Activated CD4-positive, alpha-beta memory T cell treated with anti-CD3 and anti-CD28 coated beads, Interleukin-2, amount 10 ng/mL, durations not matched to agents 7 days and 5 days (primary cell): ENCODE measurements at regions not wholly inside any gene's neighbourhood (a gene's known extent, or its start where the extent isn't known, plus 50 kb on each side); places are given as distances from the start of the nearest gene placed in this dataset.

Source experiments
- CTCF ChIA-PET: fragments of 350-600 bp; sonication (Branson Sonifier 250); formaldehyde crosslinking; loops from one replicate; lab custom pipeline; 2021; ENCODE audit warnings: antibody characterized with exemption, inconsistent platforms; lab: Charles Lee
- POLR2A ChIA-PET: fragments of 350-600 bp; sonication (Branson Sonifier 250); formaldehyde crosslinking; loops from one replicate; lab custom pipeline; 2021; ENCODE audit warnings: antibody characterized with exemption; lab: Charles Lee
- DNase-seq: peaks from one replicate; pipeline ENCODE4 v3.0.0-alpha.2; 2020
- H3K27ac Mint-ChIP-seq: one replicate; pipeline ENCODE4 v1.8.0; 2021; ENCODE audit warnings: mild to moderate bottlenecking, mixed read lengths
- H3K27me3 Mint-ChIP-seq: one replicate; pipeline ENCODE4 v1.8.0; 2021; ENCODE audit warnings: mixed read lengths
- H3K36me3 Mint-ChIP-seq: one replicate; pipeline ENCODE4 v1.8.0; 2021; ENCODE audit warnings: low read depth, mixed read lengths
- H3K4me1 Mint-ChIP-seq: one replicate; pipeline ENCODE4 v1.8.0; 2021; ENCODE audit warnings: mixed read lengths
- H3K4me3 Mint-ChIP-seq: one replicate; pipeline ENCODE4 v1.8.0; 2021; ENCODE audit warnings: mild to moderate bottlenecking, mixed read lengths
- H3K9me3 Mint-ChIP-seq: one replicate; pipeline ENCODE4 v1.8.0; 2021; ENCODE audit warnings: mixed read lengths

DNA sequence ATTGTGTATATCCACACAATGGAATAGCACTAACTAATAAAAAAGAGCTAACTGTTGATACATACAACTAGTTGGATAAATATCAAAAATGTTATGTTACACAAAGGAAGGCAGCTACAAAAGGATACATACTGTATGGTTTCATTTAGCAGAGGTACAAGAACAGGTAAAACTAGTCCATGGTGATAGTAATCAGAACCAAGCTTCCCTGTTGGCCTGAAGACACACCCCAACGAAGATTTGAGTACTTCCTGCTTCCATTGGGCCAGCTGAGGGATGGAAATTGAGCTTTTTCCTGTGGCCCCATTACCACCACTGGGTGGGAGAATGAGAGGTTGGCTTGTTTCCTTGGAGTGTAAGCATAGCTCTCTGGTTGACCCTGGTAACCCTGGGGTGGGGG is 117.3 kb upstream of the CADPS start:
- peaks cover 17% of the 10 kb centered on the region for H3K9me3 Mint-ChIP-seq
- DNase-seq: no peak
- H3K4me3 Mint-ChIP-seq: no peak overlapping the region
- POLR2A ChIA-PET: no interaction called here
- H3K27me3 Mint-ChIP-seq: no peaks in the 10 kb centered on the region
- H3K36me3 Mint-ChIP-seq: no peaks in the 10 kb centered on the region
- CTCF ChIA-PET: no interaction called here
- H3K27ac Mint-ChIP-seq: no peak overlapping the region
- no peaks in the 10 kb centered on the region for H3K4me1 Mint-ChIP-seq

DNA sequence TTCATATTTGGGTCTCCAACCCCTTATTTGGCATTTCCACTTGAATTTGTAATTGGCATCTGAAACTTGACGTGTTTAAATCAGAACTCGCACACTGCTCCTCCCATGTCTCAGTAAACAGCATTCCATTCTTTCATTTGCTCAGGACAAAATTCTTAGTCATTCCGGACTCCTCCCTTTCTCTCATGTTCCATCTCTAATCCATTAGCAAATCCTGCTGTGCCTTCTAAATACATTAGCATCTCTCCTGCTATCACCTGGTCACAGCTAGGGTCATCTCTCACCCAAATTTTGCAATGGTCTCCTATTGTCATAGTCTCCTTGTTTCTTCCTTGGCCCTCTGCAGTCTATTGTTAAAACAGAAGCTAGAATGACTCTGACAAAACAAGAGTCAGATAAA is 119.9 kb upstream of the CADPS start:
- H3K9me3 Mint-ChIP-seq: peaks cover 17% of the 10 kb centered on the region
- H3K4me3 Mint-ChIP-seq: no peak overlapping the region
- H3K4me1 Mint-ChIP-seq: no peaks in the 10 kb centered on the region
- DNase-seq: no peak
- no peaks in the 10 kb centered on the region for H3K27me3 Mint-ChIP-seq
- POLR2A ChIA-PET: no interaction called here
- no peak overlapping the region for H3K27ac Mint-ChIP-seq
- CTCF ChIA-PET: no interaction called here
- no peaks in the 10 kb centered on the region for H3K36me3 Mint-ChIP-seq

DNA sequence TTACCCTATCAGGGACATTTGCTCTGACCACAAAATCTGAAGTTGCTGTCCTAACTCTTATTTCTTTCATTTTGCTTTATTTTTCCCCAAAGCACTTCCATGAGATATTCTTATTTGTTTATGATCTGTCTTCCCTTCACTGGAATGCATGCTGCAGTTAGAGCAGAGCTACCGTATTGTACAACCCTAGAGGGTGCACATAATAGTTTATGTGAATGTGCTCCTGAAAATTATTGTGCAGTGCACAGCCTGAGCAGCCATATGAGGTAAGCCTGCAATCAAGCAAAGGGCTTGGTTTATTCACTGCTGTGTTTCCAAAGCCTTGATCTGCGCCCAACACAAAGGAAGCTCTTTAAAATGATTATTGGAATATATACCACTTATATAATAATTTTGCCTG is 120.3 kb upstream of the CADPS start:
- H3K27me3 Mint-ChIP-seq: no peaks in the 10 kb centered on the region
- POLR2A ChIA-PET: no interaction called here
- H3K9me3 Mint-ChIP-seq: peaks cover 14% of the 10 kb centered on the region
- no peak for DNase-seq
- H3K4me3 Mint-ChIP-seq: no peak overlapping the region
- no peaks in the 10 kb centered on the region for H3K36me3 Mint-ChIP-seq
- no peak overlapping the region for H3K27ac Mint-ChIP-seq
- CTCF ChIA-PET: no interaction called here
- no peaks in the 10 kb centered on the region for H3K4me1 Mint-ChIP-seq

DNA sequence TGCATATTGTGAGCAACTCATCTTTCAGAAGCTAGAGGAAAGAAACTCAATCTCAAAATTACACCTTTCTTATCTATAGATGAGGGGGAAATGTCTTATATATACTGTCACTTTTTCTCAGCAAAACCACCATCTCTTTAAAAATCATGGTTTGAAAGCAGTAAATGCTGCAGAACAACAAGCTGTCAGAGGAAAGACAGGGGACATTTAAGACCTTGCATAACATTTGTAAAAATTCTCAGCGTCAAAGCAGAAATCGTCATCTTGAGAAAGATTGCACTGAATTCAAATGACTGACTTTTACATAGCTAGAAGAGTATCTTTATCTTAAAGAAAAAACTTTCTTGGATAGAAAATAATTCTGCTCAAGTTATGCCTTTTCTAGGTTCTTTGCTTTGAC is 122.2 kb upstream of the CADPS start:
- Mint-ChIP-seq H3K4me3 (no peak overlapping the region), H3K27me3 (no peaks in the 10 kb centered on the region), H3K4me1 (no peaks in the 10 kb centered on the region), H3K9me3 (peaks cover 11% of the 10 kb centered on the region), H3K27ac (no peak overlapping the region), H3K36me3 (no peaks in the 10 kb centered on the region)
- ChIA-PET POLR2A (no interaction called here), CTCF (no interaction called here)
- DNase-seq: no peak

DNA sequence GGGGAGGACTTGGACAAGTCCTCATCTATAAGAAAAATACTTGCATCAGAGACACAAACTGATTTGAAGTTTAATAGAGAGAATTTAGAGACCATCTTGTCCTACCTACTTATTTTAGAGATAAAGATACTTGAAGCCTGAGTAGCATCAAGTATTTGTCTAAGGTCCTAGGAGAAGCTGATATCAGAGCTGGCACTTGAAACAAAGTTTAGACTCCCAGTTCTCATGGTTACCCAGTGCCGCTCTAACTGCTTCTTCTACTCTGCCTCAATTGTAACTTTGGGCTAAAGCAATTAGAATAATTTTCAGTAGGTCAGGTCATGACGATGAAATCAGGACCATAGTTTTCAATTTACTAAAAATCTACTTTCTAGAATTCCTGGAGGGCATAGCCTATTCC is 123.9 kb upstream of the CADPS start:
- CTCF ChIA-PET: no interaction called here

DNA sequence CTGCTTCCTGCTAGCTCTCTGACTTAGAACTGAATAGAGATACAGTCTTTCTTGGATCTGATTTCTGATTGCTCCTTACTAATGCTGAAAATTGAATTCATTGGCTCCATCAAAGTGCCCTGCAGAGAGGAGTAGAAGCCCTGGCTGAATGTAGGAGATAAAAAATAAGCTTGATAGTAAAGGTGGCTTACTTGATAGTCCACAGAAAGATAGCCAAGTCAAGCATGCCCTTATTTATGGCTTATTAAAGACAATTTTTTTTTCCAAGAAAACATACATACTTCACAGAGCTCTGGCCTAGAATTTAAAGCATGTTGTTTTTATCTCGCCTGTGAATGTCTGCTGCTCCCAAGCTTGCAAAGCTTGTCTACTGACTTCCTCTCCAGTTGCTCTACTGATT is 124.6 kb upstream of the CADPS start:
- H3K4me1 Mint-ChIP-seq: no peaks in the 10 kb centered on the region
- DNase-seq: no peak
- no peak overlapping the region for H3K4me3 Mint-ChIP-seq
- no peaks in the 10 kb centered on the region for H3K27me3 Mint-ChIP-seq
- H3K36me3 Mint-ChIP-seq: no peaks in the 10 kb centered on the region
- H3K9me3 Mint-ChIP-seq: peaks cover 14% of the 10 kb centered on the region
- POLR2A ChIA-PET: no interaction called here
- CTCF ChIA-PET: no interaction called here
- no peak overlapping the region for H3K27ac Mint-ChIP-seq

More for the DNA sequence above, 123.9 kb upstream of the CADPS start:
- DNase-seq: no peak
- peaks cover 14% of the 10 kb centered on the region for H3K9me3 Mint-ChIP-seq
- H3K27ac Mint-ChIP-seq: no peak overlapping the region
- no peaks in the 10 kb centered on the region for H3K36me3 Mint-ChIP-seq
- no peaks in the 10 kb centered on the region for H3K4me1 Mint-ChIP-seq
- POLR2A ChIA-PET: no interaction called here
- H3K27me3 Mint-ChIP-seq: no peaks in the 10 kb centered on the region
- no peak overlapping the region for H3K4me3 Mint-ChIP-seq

DNA sequence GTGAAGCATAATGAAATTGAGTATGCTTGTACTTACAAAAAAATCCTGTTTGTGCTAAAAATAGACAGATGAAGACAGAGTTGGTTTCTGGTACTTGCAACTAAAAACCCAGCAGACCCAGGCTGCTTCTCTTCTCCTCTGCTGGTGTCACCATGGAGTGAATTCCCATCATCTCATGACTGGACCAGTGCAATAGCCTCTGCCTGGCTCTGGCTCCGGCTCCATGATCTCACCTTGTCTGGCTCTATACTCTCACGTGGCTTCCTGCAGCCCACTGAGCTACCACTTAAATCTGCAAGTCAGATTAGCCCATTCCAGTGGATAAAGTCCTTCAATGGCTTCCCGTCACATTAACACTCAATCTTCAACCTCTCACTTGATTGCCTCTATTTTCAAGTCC is 129.2 kb upstream of the CADPS start:
- CTCF ChIA-PET: no interaction called here
- no peak for DNase-seq
- Mint-ChIP-seq H3K9me3 (peaks cover 3% of the 10 kb centered on the region), H3K4me1 (no peaks in the 10 kb centered on the region), H3K27me3 (no peaks in the 10 kb centered on the region), H3K4me3 (no peak overlapping the region), H3K27ac (no peak overlapping the region), H3K36me3 (no peaks in the 10 kb centered on the region)
- POLR2A ChIA-PET: no interaction called here

DNA sequence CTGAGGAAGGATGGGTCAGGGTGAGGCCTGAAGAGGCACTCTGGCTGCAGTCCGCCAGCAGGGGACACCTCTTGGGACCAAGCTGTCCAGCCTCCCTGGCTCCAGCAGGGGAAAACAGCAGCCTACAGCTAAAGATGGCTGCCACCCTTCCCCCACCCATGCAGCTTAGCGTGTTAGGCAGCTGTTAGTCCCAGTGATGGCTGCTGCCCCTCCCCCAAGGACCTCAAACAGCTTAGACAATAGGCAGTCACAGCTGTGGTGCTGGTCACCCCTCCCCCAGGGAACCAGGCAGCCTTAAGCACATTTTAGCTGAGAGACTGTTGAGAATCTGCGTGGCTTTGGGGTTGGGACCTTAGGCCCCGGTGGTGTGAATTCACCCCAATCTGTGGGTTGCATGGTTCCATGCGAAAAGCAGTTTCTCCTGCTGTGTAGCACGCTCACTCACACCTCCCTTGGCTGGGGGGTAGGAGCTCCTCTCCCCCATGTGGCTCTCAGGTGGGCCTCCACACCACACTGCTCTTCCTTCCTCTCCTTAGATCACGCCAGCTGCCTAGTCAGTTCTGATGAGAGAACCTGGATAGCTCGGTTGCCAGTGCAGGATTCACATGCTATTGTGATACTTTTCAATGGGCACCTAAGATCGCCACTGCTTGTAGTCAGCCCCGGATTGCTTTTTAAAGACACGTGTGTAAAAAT is 140.5 kb upstream of the CADPS start:
- DNase-seq: no peak
- H3K27ac Mint-ChIP-seq: no peak overlapping the region
- no peak overlapping the region for H3K4me3 Mint-ChIP-seq
- no peaks in the 10 kb centered on the region for H3K27me3 Mint-ChIP-seq
- H3K4me1 Mint-ChIP-seq: no peaks in the 10 kb centered on the region
- CTCF ChIA-PET: no interaction called here
- peaks cover 2% of the 10 kb centered on the region for H3K9me3 Mint-ChIP-seq
- POLR2A ChIA-PET: no interaction called here
- no peaks in the 10 kb centered on the region for H3K36me3 Mint-ChIP-seq

DNA sequence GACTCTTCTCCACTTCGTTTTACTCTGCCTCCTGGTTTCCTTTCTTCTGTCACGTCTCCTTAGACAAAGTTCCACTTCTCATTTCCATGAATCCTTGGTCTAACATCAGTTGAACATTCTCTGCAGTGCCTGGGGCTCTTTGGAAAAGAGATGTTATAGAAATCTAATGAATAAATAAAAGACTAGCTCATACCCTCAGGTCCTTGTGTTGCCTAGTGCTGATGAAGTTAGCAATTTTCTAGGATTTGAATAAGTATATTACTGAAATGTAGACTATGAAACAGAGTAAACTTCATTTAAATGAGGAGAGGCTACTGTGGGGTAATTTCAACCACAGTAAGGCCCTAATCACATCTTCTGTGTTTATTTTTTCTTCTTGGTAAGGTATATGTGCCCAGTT is 146.9 kb upstream of the CADPS start:
- Mint-ChIP-seq H3K9me3 (no peaks in the 10 kb centered on the region), H3K36me3 (no peaks in the 10 kb centered on the region), H3K27ac (no peak overlapping the region), H3K4me1 (no peaks in the 10 kb centered on the region), H3K27me3 (no peaks in the 10 kb centered on the region), H3K4me3 (no peak overlapping the region)
- ChIA-PET CTCF (no interaction called here), POLR2A (no interaction called here)
- DNase-seq: no peak

DNA sequence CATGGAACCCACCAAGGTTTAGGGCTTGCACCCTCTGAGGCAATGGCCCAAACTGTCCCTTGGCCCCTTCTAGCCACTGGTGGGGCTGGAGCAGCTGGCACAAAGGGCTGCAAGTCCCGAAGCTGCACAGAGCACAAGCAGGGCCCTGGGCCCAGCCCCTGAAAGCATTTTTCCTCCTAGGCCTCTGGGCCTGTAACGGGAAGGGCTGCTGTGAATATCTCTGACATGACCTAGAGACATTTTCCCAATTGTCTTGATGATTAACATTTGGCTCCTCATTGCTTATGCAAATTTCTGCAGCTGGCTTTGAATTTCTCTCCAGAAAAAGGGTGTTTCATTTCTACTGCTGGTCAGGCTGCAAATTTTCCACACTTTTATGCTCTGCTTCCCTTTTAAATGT is 151.5 kb upstream of the CADPS start:
- Mint-ChIP-seq H3K27me3 (no peaks in the 10 kb centered on the region), H3K4me1 (no peaks in the 10 kb centered on the region), H3K36me3 (no peaks in the 10 kb centered on the region), H3K27ac (no peak overlapping the region), H3K4me3 (no peak overlapping the region), H3K9me3 (no peaks in the 10 kb centered on the region)
- CTCF ChIA-PET: no interaction called here
- POLR2A ChIA-PET: no interaction called here
- no peak for DNase-seq

DNA sequence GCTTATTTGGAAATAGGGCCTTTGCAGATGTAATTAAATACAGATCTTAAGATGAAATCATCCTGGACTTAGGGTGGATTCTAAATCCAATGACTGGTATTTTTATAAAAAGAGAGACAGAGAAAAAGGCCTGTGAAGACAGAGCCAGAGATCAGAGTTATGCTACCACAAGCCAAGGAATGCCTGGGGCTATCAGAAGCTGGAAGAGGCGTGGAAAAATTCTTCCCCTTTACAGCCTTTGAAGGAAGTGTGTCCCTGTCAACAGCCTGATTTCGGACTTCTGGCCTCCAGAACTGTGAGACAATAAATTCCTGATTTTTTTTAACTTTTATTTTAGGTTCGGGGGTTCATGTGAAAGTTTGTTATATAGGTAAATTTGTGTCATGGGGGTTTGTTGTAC is 154.1 kb upstream of the CADPS start:
- ChIA-PET CTCF (no interaction called here), POLR2A (no interaction called here)
- H3K27ac Mint-ChIP-seq: no peak overlapping the region
- no peaks in the 10 kb centered on the region for H3K4me1 Mint-ChIP-seq
- no peaks in the 10 kb centered on the region for H3K36me3 Mint-ChIP-seq
- DNase-seq: no peak
- H3K27me3 Mint-ChIP-seq: no peaks in the 10 kb centered on the region
- H3K9me3 Mint-ChIP-seq: no peaks in the 10 kb centered on the region
- H3K4me3 Mint-ChIP-seq: no peak overlapping the region

DNA sequence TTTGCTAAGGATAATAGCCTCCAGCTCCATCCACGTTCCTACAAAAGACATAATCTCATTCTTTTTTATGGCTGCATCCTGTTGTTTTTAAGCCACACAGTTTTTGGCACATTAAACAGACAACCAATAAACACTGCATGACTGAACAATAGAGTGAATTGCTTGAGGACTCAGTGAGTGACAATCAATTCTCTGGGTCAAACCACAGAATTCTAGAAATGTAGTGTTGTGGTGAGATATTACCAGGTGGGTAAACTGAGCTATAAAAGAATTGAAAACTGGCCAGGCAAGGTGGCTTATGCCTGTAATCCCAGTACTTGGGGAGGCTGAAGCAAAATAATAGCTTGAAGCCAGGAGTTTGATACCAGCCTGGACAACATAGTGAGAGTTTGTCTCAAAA is 154.7 kb upstream of the CADPS start:
- ChIA-PET POLR2A (no interaction called here), CTCF (no interaction called here)
- H3K9me3 Mint-ChIP-seq: no peaks in the 10 kb centered on the region
- H3K36me3 Mint-ChIP-seq: no peaks in the 10 kb centered on the region
- H3K4me1 Mint-ChIP-seq: no peaks in the 10 kb centered on the region
- H3K4me3 Mint-ChIP-seq: no peak overlapping the region
- no peak for DNase-seq
- no peaks in the 10 kb centered on the region for H3K27me3 Mint-ChIP-seq
- H3K27ac Mint-ChIP-seq: no peak overlapping the region

DNA sequence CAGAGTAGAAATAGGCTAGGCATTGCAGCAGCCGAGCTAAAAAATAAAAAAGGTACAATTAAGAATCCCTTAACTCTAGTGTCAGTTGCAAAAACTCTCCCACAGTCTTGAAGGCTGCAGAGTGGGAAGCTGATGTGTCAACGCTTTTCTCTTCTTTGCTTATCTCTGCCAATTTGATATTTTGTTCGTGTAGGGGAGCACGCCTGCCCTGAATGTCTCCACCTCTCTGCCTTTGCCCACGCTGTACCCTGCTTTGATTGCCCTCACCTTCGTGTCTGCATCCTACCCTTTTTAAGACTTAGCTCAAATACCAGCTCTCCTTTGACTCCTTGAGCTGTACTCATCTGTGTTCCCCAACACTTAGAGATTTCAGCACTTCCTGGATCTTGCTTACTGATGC is 155.4 kb upstream of the CADPS start:
- CTCF ChIA-PET: no interaction called here
- Mint-ChIP-seq H3K27ac (no peak overlapping the region), H3K4me1 (no peaks in the 10 kb centered on the region), H3K4me3 (no peak overlapping the region), H3K36me3 (no peaks in the 10 kb centered on the region), H3K27me3 (no peaks in the 10 kb centered on the region), H3K9me3 (no peaks in the 10 kb centered on the region)
- POLR2A ChIA-PET: no interaction called here
- DNase-seq: no peak

DNA sequence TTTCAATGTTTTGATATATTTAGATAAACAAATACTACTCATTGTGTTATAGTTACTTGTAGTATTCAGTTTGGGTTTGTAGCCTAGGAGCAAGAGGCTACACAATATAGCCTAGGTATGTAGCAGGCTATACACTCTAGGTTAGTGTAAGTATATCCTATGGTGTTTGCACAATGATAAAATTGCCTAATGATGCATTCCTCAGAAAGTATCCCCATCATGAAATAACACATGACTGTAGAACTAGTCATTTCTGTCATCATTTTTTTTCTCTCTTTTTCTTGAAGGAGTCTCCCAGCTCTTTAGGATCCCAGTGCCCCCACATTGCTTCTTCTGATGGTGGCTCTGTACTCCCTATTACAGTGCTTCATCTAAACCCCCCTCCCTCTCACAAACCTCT is 157.7 kb upstream of the CADPS start:
- H3K27ac Mint-ChIP-seq: no peak overlapping the region
- no peaks in the 10 kb centered on the region for H3K27me3 Mint-ChIP-seq
- H3K36me3 Mint-ChIP-seq: no peaks in the 10 kb centered on the region
- no peaks in the 10 kb centered on the region for H3K4me1 Mint-ChIP-seq
- ChIA-PET POLR2A (no interaction called here), CTCF (interaction anchor here (0.7 kb wide), 1 partner anchor 407 kb away, joined by 3 read pairs; no protein-coding TSS in a partner anchor)
- DNase-seq: no peak
- H3K9me3 Mint-ChIP-seq: no peaks in the 10 kb centered on the region
- H3K4me3 Mint-ChIP-seq: no peak overlapping the region
